H9 (cell line): ENCODE measurements at regions not wholly inside any gene's neighbourhood (a gene's known extent, or its start where the extent isn't known, plus 50 kb on each side); places are given as distances from the start of the nearest gene placed in this dataset.
"Not testable (repeated sequence)": the region's sequence is repeated elsewhere in the genome, so short reads cannot be mapped to it uniquely, and the experiment has no call there.

Experiments
- DNase-seq: peaks from one replicate; pipeline ENCODE4 v3.0.0-alpha.2; 2017
- H2AFZ ChIP-seq: one replicate; pipeline ENCODE4 v1.6.1; 2013; ENCODE audit warnings: mild to moderate bottlenecking, low read length, control low read depth, moderate library complexity
- H2AK5ac ChIP-seq: 2 replicates; pipeline ENCODE4 v1.6.1; 2013; ENCODE audit warnings: low read length, control low read depth, mixed read lengths; ENCODE audit not compliant: insufficient read length
- H2BK120ac ChIP-seq: one replicate; pipeline ENCODE4 v1.6.1; 2013; ENCODE audit warnings: low read depth, mild to moderate bottlenecking, low read length, control low read depth, inconsistent platforms; ENCODE audit not compliant: poor library complexity, severe bottlenecking
- H2BK12ac ChIP-seq: 2 replicates; pipeline ENCODE4 v1.6.1; 2013; ENCODE audit warnings: low read length, control low read depth, mixed read lengths, low read depth; ENCODE audit not compliant: insufficient read length
- H2BK15ac ChIP-seq: 2 replicates; pipeline ENCODE4 v1.6.1; 2013; ENCODE audit warnings: low read depth, low read length, control low read depth
- H2BK20ac ChIP-seq: one replicate; pipeline ENCODE4 v1.6.1; 2013; ENCODE audit warnings: low read depth, mild to moderate bottlenecking, low read length, control low read depth, inconsistent platforms; ENCODE audit not compliant: poor library complexity, severe bottlenecking
- H2BK5ac ChIP-seq: 2 replicates; pipeline ENCODE4 v1.6.1; 2013; ENCODE audit warnings: low read length, control low read depth, mixed read lengths; ENCODE audit not compliant: insufficient read length
- H3K14ac ChIP-seq: 2 replicates; pipeline ENCODE4 v1.6.1; 2013; ENCODE audit warnings: low read length, control low read depth; ENCODE audit not compliant: insufficient read depth
- H3K18ac ChIP-seq: 2 replicates; pipeline ENCODE4 v1.6.1; 2013; ENCODE audit warnings: low read depth, mild to moderate bottlenecking, mixed read lengths, low read length, control low read depth; ENCODE audit not compliant: insufficient read length
- H3K23ac ChIP-seq: 2 replicates; pipeline ENCODE4 v1.6.1; 2013; ENCODE audit warnings: low read length, control low read depth, mixed read lengths, low read depth; ENCODE audit not compliant: insufficient read length
- H3K23me2 ChIP-seq: 2 replicates; pipeline ENCODE4 v1.6.1; 2013; ENCODE audit warnings: low read depth, mild to moderate bottlenecking, mixed read lengths, low read length, control low read depth; ENCODE audit not compliant: insufficient read length, poor library complexity, severe bottlenecking
- H3K27ac ChIP-seq: 2 replicates; pipeline ENCODE4 v1.5.1; 2013; ENCODE audit warnings: low read length, control low read depth, mixed read lengths, low read depth; ENCODE audit not compliant: insufficient read length
- H3K27me3 ChIP-seq: 2 replicates; pipeline ENCODE4 v1.6.1; 2013; ENCODE audit warnings: low read length, control low read depth, inconsistent platforms; ENCODE audit not compliant: insufficient read depth
- H3K4ac ChIP-seq: 2 replicates; pipeline ENCODE4 v1.6.1; 2013; ENCODE audit warnings: low read depth, mild to moderate bottlenecking, control low read depth, inconsistent platforms, low read length, moderate library complexity
- H3K4me1 ChIP-seq: 2 replicates; pipeline ENCODE4 v1.6.1; 2013; ENCODE audit warnings: low read length, control low read depth, inconsistent platforms; ENCODE audit not compliant: insufficient read depth
- H3K4me2 ChIP-seq: 2 replicates; pipeline ENCODE4 v1.6.1; 2013; ENCODE audit warnings: low read length, control low read depth, mixed read lengths; ENCODE audit not compliant: insufficient read length, insufficient read depth
- H3K56ac ChIP-seq: 2 replicates; pipeline ENCODE4 v1.6.1; 2013; ENCODE audit warnings: low read depth, mild to moderate bottlenecking, mixed read lengths, low read length, control low read depth; ENCODE audit not compliant: insufficient read length
- H3K79me1 ChIP-seq: 2 replicates; pipeline ENCODE4 v1.6.1; 2013; ENCODE audit warnings: low read depth, mild to moderate bottlenecking, moderate library complexity, low read length, control low read depth, inconsistent platforms; ENCODE audit not compliant: insufficient read depth, poor library complexity, severe bottlenecking
- H3K79me2 ChIP-seq: 2 replicates; pipeline ENCODE4 v1.6.1; 2013; ENCODE audit warnings: low read length, control low read depth, inconsistent platforms; ENCODE audit not compliant: insufficient read depth
- H3K9ac ChIP-seq: 2 replicates; pipeline ENCODE4 v1.6.1; 2013; ENCODE audit warnings: low read length, control low read depth, mixed read lengths; ENCODE audit not compliant: insufficient read length; ENCODE audit errors: extremely low read depth
- H3K9me3 ChIP-seq: one replicate; pipeline ENCODE4 v1.6.1; 2013; ENCODE audit warnings: low read depth, low read length, inconsistent platforms; ENCODE audit not compliant: control insufficient read depth
- H3T11ph ChIP-seq: one replicate; pipeline ENCODE4 v1.6.1; 2013; ENCODE audit warnings: mild to moderate bottlenecking, low read length, control low read depth, inconsistent platforms
- H4K20me1 ChIP-seq: one replicate; pipeline ENCODE4 v1.6.1; 2013; ENCODE audit not compliant: control insufficient read depth, insufficient read length, insufficient read depth
- H4K5ac ChIP-seq: 2 replicates; pipeline ENCODE4 v1.6.1; 2013; ENCODE audit warnings: low read depth, mild to moderate bottlenecking, mixed read lengths, low read length, control low read depth; ENCODE audit not compliant: insufficient read length
- H4K8ac ChIP-seq: replicated peaks from 2 replicates; pipeline ENCODE4 v1.6.1; 2013; ENCODE audit warnings: low read length, control low read depth, mixed read lengths, low read depth; ENCODE audit not compliant: insufficient read length
- H4K91ac ChIP-seq: 2 replicates; pipeline ENCODE4 v1.6.1; 2013; ENCODE audit warnings: low read depth, mild to moderate bottlenecking, moderate library complexity, mixed read lengths, low read length, control low read depth; ENCODE audit not compliant: insufficient read length
- H3K27ac Mint-ChIP-seq, 3 experiments: 2 replicates in 2 of 3; 3 replicates in 1 of 3; pipeline ENCODE4 v1.8.0; 2020 to 2021; ENCODE audit warnings: mixed read lengths in 3 of 3, mild to moderate bottlenecking in 1 of 3, moderate library complexity in 1 of 3
- H3K27me3 Mint-ChIP-seq: 2 replicates; pipeline ENCODE4 v1.8.0; 2021; ENCODE audit warnings: low read depth, mild to moderate bottlenecking, moderate library complexity, mixed read lengths
- H3K36me3 Mint-ChIP-seq, 3 experiments: 2 replicates in 2 of 3; 3 replicates in 1 of 3; pipeline ENCODE4 v1.8.0; 2020 to 2021; ENCODE audit warnings: low read depth in 3 of 3, mixed read lengths in 3 of 3; ENCODE audit not compliant: insufficient read depth in 1 of 3
- H3K4me1 Mint-ChIP-seq, 2 experiments: 2 replicates each; pipeline ENCODE4 v1.8.0; 2020; ENCODE audit warnings: mixed read lengths in 2 of 2
- H3K4me3 Mint-ChIP-seq, 2 experiments: 2 replicates in 1 of 2; 3 replicates in 1 of 2; pipeline ENCODE4 v1.8.0; 2020 to 2021; ENCODE audit warnings: mild to moderate bottlenecking in 2 of 2, mixed read lengths in 2 of 2, moderate library complexity in 1 of 2
- H3K9me3 Mint-ChIP-seq, 2 experiments: 2 replicates in 1 of 2; 3 replicates in 1 of 2; pipeline ENCODE4 v1.8.0; 2020; ENCODE audit warnings: mild to moderate bottlenecking in 2 of 2, mixed read lengths in 2 of 2, moderate library complexity in 1 of 2
- WGBS: extraction: QIAGEN DNeasy Blood & Tissue Kit; methylation state at CpG from one replicate; pipeline ENCODE4 v1.1.7; 2013; ENCODE audit warnings: missing lambda C conversion rate, low lambda C conversion rate, mixed read lengths; ENCODE audit not compliant: insufficient read length; ENCODE audit errors: extremely low coverage; 5-methylcytosine and 5-hydroxymethylcytosine counted together

- H3K4me1 ChIP-seq, H3K23me2 ChIP-seq, H2BK20ac ChIP-seq, H3K27ac Mint-ChIP-seq, H2BK5ac ChIP-seq, H2BK120ac ChIP-seq, H2AFZ ChIP-seq, H3K56ac ChIP-seq, H4K91ac ChIP-seq, H2BK12ac ChIP-seq, H4K5ac ChIP-seq, H3K27me3 ChIP-seq, H2AK5ac ChIP-seq, H2BK15ac ChIP-seq, H3K14ac ChIP-seq, H4K8ac ChIP-seq, H3K9me3 ChIP-seq, H3K23ac ChIP-seq, H3K4me3 Mint-ChIP-seq, H3K4me2 ChIP-seq, H3K27ac ChIP-seq, H3K79me1 ChIP-seq, H3K4me1 Mint-ChIP-seq, H3K79me2 ChIP-seq, DNase-seq, H4K20me1 ChIP-seq, H3K4ac ChIP-seq, H3K18ac ChIP-seq, H3K9ac ChIP-seq, H3T11ph ChIP-seq: not testable (repeated sequence)
- peaks cover 25 to 39% of the 10 kb centered on the region in 2 experiments for H3K9me3 Mint-ChIP-seq
- H3K27me3 Mint-ChIP-seq: peaks cover 18% of the 10 kb centered on the region
- no CpG with 5 or more reads among the region's 3 CpGs for WGBS
- peaks cover 4 to 36% (median 26%) of the 10 kb centered on the region in 3 experiments for H3K36me3 Mint-ChIP-seq
These were observed 64.6 kb downstream of the ADCYAP1 start for GRCh38 chr18:969311-969710.

- H3K56ac ChIP-seq, H3K23me2 ChIP-seq, H3K4me1 ChIP-seq, H2BK5ac ChIP-seq, H2AK5ac ChIP-seq, H4K91ac ChIP-seq, H2BK120ac ChIP-seq, H3K27ac Mint-ChIP-seq, H2BK15ac ChIP-seq, H3K4ac ChIP-seq, DNase-seq, H3K79me2 ChIP-seq, H3K14ac ChIP-seq, H4K20me1 ChIP-seq, H4K5ac ChIP-seq, H3K4me3 Mint-ChIP-seq, H3K23ac ChIP-seq, H2AFZ ChIP-seq, H2BK20ac ChIP-seq, H4K8ac ChIP-seq, H3K18ac ChIP-seq, H3K9ac ChIP-seq, H3K79me1 ChIP-seq, H3K27ac ChIP-seq, H2BK12ac ChIP-seq, H3K4me2 ChIP-seq, H3K9me3 ChIP-seq, H3K27me3 ChIP-seq, H3T11ph ChIP-seq: not testable (repeated sequence)
- Mint-ChIP-seq H3K27me3 (peaks cover 13% of the 10 kb centered on the region), H3K4me1 (peaks cover 3 to 13% of the 10 kb centered on the region in 2 experiments), H3K9me3 (peaks cover 43 to 58% of the 10 kb centered on the region in 2 experiments), H3K36me3 (peaks cover 22 to 52% (median 39%) of the 10 kb centered on the region in 3 experiments)
- WGBS: no CpG with 5 or more reads among the region's 6 CpGs
These were observed 69.9 kb downstream of the ADCYAP1 start for GRCh38 chr18:974606-975005.
